Islet precursor cell (in vitro differentiated cells): ENCODE measurements at regions not wholly inside any gene's neighbourhood (a gene's known extent, or its start where the extent isn't known, plus 50 kb on each side); places are given as distances from the start of the nearest gene placed in this dataset.

Experiments used
- DNase-seq: peaks from one replicate; pipeline ENCODE4 v3.0.0-alpha.2; 2018

- no peak for DNase-seq
Measured at GRCh38 chr13:90116121-90116520, 1231.4 kb upstream of the MIR17HG start.

GRCh38 chr13:90118467-90119071 is 1228.9 kb upstream of the MIR17HG start:
- no peak for DNase-seq

- no peak for DNase-seq
Measured at GRCh38 chr13:90120026-90120425, 1227.5 kb upstream of the MIR17HG start.

GRCh38 chr13:90121784-90122183 is 1225.7 kb upstream of the MIR17HG start:
- DNase-seq = no peak

- DNase-seq = no peak
Measured at GRCh38 chr13:90122531-90122930, 1225.0 kb upstream of the MIR17HG start.

- no peak for DNase-seq
Measured at GRCh38 chr13:90135558-90135957, 1211.9 kb upstream of the MIR17HG start.

GRCh38 chr13:90142251-90142650 is 1205.2 kb upstream of the MIR17HG start:
- no peak for DNase-seq

GRCh38 chr13:90154311-90154960 is 1193.1 kb upstream of the MIR17HG start:
- DNase-seq = no peak

- DNase-seq = no peak
Measured at GRCh38 chr13:90156390-90156789, 1191.1 kb upstream of the MIR17HG start.

GRCh38 chr13:90168953-90169352 is 1178.5 kb upstream of the MIR17HG start:
- no peak for DNase-seq

- DNase-seq = no peak
Measured at GRCh38 chr13:90170208-90170607, 1177.3 kb upstream of the MIR17HG start.

- DNase-seq = no peak
Measured at GRCh38 chr13:90171649-90172048, 1175.8 kb upstream of the MIR17HG start.

GRCh38 chr13:90177512-90177911 is 1170.0 kb upstream of the MIR17HG start:
- no peak for DNase-seq

GRCh38 chr13:90184355-90184754 is 1163.1 kb upstream of the MIR17HG start:
- DNase-seq = no peak

GRCh38 chr13:90185734-90186133 is 1161.8 kb upstream of the MIR17HG start:
- no peak for DNase-seq

GRCh38 chr13:90187478-90188350 is 1159.8 kb upstream of the MIR17HG start:
- DNase-seq = no peak

GRCh38 chr13:90188351-90188636 is 1159.2 kb upstream of the MIR17HG start:
- DNase-seq = no peak

GRCh38 chr13:90197722-90198121 is 1149.8 kb upstream of the MIR17HG start:
- DNase-seq = no peak

- no peak for DNase-seq
Measured at GRCh38 chr13:90201202-90201601, 1146.3 kb upstream of the MIR17HG start.

- DNase-seq = no peak
Measured at GRCh38 chr13:90201676-90202460, 1145.6 kb upstream of the MIR17HG start.

- DNase-seq = no peak
Measured at GRCh38 chr13:90205081-90205480, 1142.4 kb upstream of the MIR17HG start.

- DNase-seq = peak; percentile 61
Measured at GRCh38 chr13:90205911-90206310, 1141.6 kb upstream of the MIR17HG start.

- DNase-seq = no peak
Measured at GRCh38 chr13:90217275-90217674, 1130.2 kb upstream of the MIR17HG start.
